ENCODE measurements at regions not wholly inside any gene's neighbourhood (a gene's known extent, or its start where the extent isn't known, plus 50 kb on each side); places are given as distances from the start of the nearest gene placed in this dataset.
"Not testable (repeated sequence)": the region's sequence is repeated elsewhere in the genome, so short reads cannot be mapped to it uniquely, and the experiment has no call there.

- peak in 3 of 42 donors; percentile 1 to 6 (median 2) for DNase-seq
- intact Hi-C loops (cut with DNase I) = no loop called here
Measured at GRCh38 chrX:28472926-28473325, 114.3 kb upstream of the IL1RAPL1 start.

GRCh38 chrX:28487818-28488217 lies 99.4 kb upstream of the IL1RAPL1 start:
- DNase-seq = no peak
- intact Hi-C loops (cut with DNase I) = no loop called here

DNA sequence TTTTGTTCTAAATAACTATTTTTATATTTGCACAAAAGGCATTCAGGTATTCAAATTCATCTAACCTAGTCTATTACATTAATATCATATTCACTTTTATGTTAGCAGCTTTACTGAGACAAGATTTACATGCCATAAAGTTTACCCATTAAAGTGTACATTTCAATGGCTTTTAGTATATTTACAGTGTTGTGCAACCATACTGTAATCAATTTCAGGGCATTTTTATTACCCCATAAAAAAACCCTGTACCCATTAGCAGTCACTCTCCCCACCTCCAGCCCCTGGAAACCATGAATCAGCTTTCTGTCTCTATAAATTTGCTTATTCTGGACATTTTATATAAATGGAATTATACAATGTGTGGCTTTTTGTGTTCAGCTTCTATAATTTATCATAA lies 95.9 kb upstream of the IL1RAPL1 start:
- DNase-seq = no peak

GRCh38 chrX:28491941-28492340 lies 95.3 kb upstream of the IL1RAPL1 start:
- intact Hi-C loops (cut with DNase I) = no loop called here

More for the DNA sequence above, 95.9 kb upstream of the IL1RAPL1 start:
- intact Hi-C loops (cut with DNase I) = no loop called here

DNA sequence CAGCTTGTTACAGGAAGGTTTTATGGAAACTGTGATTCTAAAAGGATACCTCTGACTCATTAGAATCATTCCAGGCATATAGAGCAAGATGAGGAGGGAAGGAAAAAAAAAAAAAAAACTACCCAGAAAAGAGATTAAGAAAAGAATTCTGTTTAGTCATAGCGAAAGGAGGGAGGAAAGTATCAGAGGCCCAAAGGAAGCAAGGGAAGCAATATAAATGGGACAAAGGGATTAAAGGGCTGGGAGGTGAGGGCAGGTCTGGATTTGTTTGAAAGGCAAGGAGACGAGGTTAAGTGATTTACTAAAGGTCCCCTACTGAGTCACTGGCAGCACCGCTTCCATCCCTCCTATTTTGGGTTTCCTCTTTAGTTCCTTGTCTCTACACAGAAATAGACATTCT lies 88.6 kb upstream of the IL1RAPL1 start:
- intact Hi-C loops (cut with DNase I) = no loop called here

More at GRCh38 chrX:28491941-28492340, 95.3 kb upstream of the IL1RAPL1 start:
- no peak for DNase-seq

GRCh38 chrX:28502667-28503066 lies 84.6 kb upstream of the IL1RAPL1 start:
- intact Hi-C loops (cut with DNase I) = not testable (repeated sequence)

More for the DNA sequence above, 88.6 kb upstream of the IL1RAPL1 start:
- no peak for DNase-seq

DNA sequence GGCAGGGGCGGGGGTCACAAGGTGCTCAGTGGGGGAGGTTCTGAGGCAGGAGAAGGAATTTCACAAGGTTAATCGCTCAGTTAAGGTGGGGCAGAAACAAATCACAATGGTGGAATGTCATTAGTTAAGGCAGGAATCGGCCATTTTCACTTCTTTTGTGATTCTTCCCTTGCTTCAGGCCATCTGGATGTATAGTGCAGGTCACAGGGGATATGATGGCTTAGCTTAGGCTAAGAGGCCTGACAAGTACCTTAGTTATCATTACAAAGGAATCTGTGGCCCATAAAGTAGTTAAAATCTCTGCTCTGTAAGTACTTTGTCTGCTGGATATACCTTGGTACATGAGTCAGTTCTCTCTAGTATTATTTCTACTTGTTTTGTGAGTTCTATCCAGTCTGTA lies 79.6 kb upstream of the IL1RAPL1 start:
- DNase-seq; intact Hi-C loops (cut with DNase I): not testable (repeated sequence)

More at GRCh38 chrX:28502667-28503066, 84.6 kb upstream of the IL1RAPL1 start:
- not testable (repeated sequence) for DNase-seq

GRCh38 chrX:28520786-28521185 lies 66.5 kb upstream of the IL1RAPL1 start:
- DNase-seq = no peak
- intact Hi-C loops (cut with DNase I) = no loop called here

DNA sequence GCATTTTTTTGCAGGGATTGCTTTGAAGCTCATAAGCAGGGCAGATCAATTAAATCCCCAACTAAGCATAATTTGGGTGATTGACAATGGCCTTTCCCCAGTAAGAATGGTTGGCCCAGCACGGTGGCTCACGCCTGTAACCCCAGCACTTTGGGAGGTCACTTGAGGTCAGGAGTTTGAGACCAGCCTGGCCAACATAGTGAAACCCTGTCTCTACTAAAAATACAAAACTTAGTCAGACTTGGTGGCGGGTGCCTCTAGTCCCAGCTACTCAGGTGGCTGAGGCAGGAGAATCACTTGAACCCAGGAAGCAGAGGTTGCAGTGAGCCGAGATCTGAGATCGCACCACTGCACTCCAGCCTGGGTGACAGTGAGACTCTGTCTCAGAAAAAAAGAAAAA lies 58.9 kb upstream of the IL1RAPL1 start:
- DNase-seq; intact Hi-C loops (cut with DNase I): not testable (repeated sequence)

Measured in head of caudate nucleus (tissue), 42 donors.